T-helper 2 cell treated with Interferon-gamma antibody and Interleukin-4, amounts not matched to agents 5 μg/mL and 100 μg/mL, for 36 hours (primary cell): ENCODE measurements at regions not wholly inside any gene's neighbourhood (a gene's known extent, or its start where the extent isn't known, plus 50 kb on each side); places are given as distances from the start of the nearest gene placed in this dataset.

Experiments used
- DNase-seq: peaks from one replicate; pipeline ENCODE4 v3.0.0; 2021; ENCODE audit warnings: low spot score
- H3K27ac Mint-ChIP-seq: one replicate; pipeline ENCODE4 v1.8.0; 2021; ENCODE audit warnings: mild to moderate bottlenecking, mixed read lengths
- H3K27me3 Mint-ChIP-seq: one replicate; pipeline ENCODE4 v1.8.0; 2021; ENCODE audit warnings: low read depth, mixed read lengths
- H3K36me3 Mint-ChIP-seq: one replicate; pipeline ENCODE4 v1.8.0; 2021; ENCODE audit warnings: low read depth, mixed read lengths
- H3K4me1 Mint-ChIP-seq: one replicate; pipeline ENCODE4 v1.8.0; 2021; ENCODE audit warnings: low read depth, mixed read lengths
- H3K4me3 Mint-ChIP-seq: one replicate; pipeline ENCODE4 v1.8.0; 2022; ENCODE audit warnings: mild to moderate bottlenecking, moderate library complexity, mixed read lengths
- H3K9me3 Mint-ChIP-seq: one replicate; pipeline ENCODE4 v1.8.0; 2021; ENCODE audit warnings: mixed read lengths

DNA sequence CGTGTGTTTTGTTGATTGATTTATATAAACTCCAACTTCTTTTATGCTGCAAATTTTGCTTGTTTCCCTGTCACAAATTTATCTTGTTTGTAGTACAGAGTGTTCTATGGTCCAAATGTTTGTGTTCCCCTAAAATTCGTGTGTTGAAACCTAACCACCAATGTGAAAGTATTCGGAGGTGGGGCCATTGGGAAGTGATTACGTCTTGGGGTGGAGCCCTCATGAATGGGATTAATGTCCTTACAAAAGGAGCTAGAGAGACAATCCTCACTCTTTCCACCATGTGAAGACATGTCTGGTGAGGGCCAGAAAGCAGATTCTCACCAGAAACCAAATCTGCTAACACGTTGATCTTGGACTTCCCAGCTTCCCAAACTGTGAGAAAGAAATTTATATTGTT is 262.0 kb downstream of the MAN2A1 start:
- DNase-seq: no peak
- no peaks in the 10 kb centered on the region for H3K36me3 Mint-ChIP-seq
- no peak overlapping the region for H3K27ac Mint-ChIP-seq
- no peaks in the 10 kb centered on the region for H3K4me1 Mint-ChIP-seq
- H3K27me3 Mint-ChIP-seq: no peaks in the 10 kb centered on the region
- no peaks in the 10 kb centered on the region for H3K9me3 Mint-ChIP-seq
- H3K4me3 Mint-ChIP-seq: no peak overlapping the region

DNA sequence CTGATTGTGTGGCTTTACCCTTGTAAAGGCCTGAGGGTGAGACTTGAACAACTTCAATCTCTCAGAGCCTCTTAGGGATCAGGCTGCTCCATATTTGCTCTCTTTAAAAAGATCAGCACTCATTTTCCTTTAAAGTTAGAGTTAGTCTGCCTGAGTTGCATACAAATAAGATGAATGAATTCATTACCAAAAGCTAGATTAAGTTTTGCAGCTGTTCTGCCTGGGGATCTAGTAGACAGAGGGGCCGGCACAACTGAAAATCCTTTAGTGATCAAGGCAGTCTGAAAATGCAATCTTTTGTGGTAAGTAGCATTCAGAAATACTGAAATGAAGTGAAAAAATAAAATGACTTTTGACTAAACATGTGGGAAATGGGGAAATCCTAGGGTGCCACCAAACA is 264.0 kb downstream of the MAN2A1 start:
- DNase-seq: no peak
- H3K9me3 Mint-ChIP-seq: no peaks in the 10 kb centered on the region
- H3K27me3 Mint-ChIP-seq: peaks cover 3% of the 10 kb centered on the region
- H3K27ac Mint-ChIP-seq: no peak overlapping the region
- no peaks in the 10 kb centered on the region for H3K4me1 Mint-ChIP-seq
- no peak overlapping the region for H3K4me3 Mint-ChIP-seq
- no peaks in the 10 kb centered on the region for H3K36me3 Mint-ChIP-seq

DNA sequence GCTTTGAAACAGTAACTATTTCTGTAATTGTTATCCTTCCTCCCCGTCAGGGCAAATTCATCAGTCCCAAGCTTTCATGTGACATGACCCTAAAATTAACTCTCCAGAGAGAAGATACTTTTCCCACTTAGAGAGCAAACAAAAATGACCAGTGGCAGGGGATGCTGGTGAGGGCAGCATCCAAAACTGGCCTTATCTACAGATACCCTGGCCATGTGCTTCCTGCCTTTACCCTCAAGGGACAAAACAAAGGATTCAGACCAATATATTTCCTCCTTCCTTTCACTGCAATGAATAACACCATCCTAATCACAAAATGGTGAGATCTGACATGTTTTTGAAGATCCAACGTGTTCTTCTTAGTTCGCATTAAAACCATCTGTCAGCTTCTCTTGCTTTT is 267.2 kb downstream of the MAN2A1 start:
- H3K4me3 Mint-ChIP-seq: no peak overlapping the region
- no peak for DNase-seq
- H3K36me3 Mint-ChIP-seq: no peaks in the 10 kb centered on the region
- no peaks in the 10 kb centered on the region for H3K4me1 Mint-ChIP-seq
- peaks cover 3% of the 10 kb centered on the region for H3K27me3 Mint-ChIP-seq
- no peaks in the 10 kb centered on the region for H3K9me3 Mint-ChIP-seq
- no peak overlapping the region for H3K27ac Mint-ChIP-seq

DNA sequence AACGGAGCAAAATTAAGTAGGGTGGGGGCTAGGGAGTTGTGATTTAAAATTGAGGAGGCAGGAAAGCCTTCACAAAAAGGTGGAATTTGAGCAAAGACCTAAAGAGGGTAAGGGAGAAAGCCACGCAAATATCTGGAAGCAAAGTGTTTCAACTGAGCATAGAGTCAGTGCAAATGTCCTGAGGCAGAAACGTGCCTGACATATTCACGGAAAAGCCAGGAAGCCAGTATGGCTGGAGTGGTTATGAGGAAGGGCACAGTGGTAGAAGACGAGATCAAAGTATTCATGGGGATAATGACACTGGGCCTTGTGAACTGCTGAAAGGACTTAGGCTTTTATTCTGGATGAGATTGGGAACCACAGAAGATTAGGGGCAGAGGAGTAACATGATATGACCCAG is 268.4 kb downstream of the MAN2A1 start:
- Mint-ChIP-seq H3K36me3 (no peaks in the 10 kb centered on the region), H3K4me1 (no peaks in the 10 kb centered on the region), H3K27me3 (peaks cover 3% of the 10 kb centered on the region), H3K27ac (no peak overlapping the region), H3K9me3 (no peaks in the 10 kb centered on the region), H3K4me3 (no peak overlapping the region)
- DNase-seq: no peak

DNA sequence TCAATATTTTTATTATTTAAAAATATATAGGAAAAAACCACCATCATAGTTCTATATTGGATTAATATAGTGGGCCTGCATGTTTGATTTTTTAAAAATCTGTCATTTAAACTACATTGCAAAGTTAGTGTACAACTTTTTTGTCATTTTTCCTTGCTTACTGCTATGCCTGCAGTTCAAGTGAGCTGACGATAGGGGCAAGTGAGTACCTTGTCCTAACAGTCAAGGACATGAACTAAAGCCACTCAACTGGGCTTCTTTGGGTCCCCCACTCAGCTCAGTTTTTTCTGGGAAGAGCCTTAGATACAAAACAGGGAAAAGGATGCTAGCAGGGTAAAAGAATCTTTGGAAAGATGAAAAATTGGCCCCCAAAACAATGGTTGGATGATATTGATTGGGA is 269.9 kb downstream of the MAN2A1 start:
- no peaks in the 10 kb centered on the region for H3K4me1 Mint-ChIP-seq
- no peaks in the 10 kb centered on the region for H3K9me3 Mint-ChIP-seq
- no peaks in the 10 kb centered on the region for H3K36me3 Mint-ChIP-seq
- DNase-seq: no peak
- no peak overlapping the region for H3K4me3 Mint-ChIP-seq
- no peak overlapping the region for H3K27ac Mint-ChIP-seq
- H3K27me3 Mint-ChIP-seq: peaks cover 3% of the 10 kb centered on the region

DNA sequence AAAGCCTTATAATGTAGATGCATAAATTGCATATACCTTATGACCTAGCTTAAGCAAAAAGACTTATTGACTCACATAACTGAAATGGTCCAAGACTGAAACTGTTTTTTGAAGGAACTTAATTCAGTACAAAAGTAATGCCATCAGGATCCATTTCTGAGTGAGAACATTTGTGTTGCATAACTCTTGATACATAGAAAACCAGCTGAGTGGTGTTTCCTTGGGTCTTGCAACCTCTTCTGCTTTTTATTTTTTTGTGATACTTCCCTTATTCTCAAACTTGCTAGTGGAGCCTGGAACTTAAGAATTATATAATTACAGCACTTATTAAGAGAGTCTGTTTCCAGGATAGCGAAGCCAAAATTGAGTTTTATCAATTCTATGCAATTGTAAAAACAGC is 272.0 kb downstream of the MAN2A1 start:
- H3K4me1 Mint-ChIP-seq: no peaks in the 10 kb centered on the region
- peaks cover 3% of the 10 kb centered on the region for H3K27me3 Mint-ChIP-seq
- H3K4me3 Mint-ChIP-seq: no peak overlapping the region
- H3K27ac Mint-ChIP-seq: no peak overlapping the region
- H3K36me3 Mint-ChIP-seq: no peaks in the 10 kb centered on the region
- no peaks in the 10 kb centered on the region for H3K9me3 Mint-ChIP-seq
- DNase-seq: no peak

DNA sequence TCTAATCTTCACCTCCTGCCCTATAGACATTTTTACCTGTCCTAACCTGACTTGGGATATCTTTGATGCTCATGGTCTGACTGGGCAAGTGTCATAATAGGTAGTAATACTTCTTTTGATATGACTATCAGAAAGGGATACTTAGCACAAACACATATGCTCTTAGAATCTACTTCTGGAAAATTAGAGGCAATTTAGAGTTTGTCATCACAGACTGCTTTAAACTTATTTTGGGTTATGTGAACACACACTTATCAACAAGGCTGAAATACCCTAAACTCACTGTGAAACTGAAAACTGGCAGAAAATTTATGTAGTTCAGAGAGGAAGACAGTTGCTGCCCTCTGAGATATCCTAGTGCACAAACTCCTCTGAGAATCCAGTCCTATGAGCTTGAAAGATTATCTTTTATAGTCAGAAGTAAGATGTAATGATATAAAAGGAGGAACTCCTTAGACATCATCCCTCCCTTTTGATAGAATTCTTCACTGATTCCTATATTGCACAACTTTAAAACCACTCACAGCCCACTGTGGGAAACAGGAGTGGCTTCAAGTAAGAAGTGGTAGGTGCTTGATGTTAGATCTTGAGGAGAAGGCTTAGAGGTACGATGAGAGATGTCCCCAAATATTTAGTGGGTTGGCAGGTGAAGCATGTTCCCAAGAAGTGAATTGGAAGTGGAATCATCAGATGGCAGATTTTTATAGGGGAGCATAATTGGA is 273.3 kb downstream of the MAN2A1 start:
- no peaks in the 10 kb centered on the region for H3K9me3 Mint-ChIP-seq
- DNase-seq: no peak
- no peaks in the 10 kb centered on the region for H3K4me1 Mint-ChIP-seq
- peaks cover 3% of the 10 kb centered on the region for H3K27me3 Mint-ChIP-seq
- H3K27ac Mint-ChIP-seq: no peak overlapping the region
- H3K36me3 Mint-ChIP-seq: no peaks in the 10 kb centered on the region
- H3K4me3 Mint-ChIP-seq: no peak overlapping the region

DNA sequence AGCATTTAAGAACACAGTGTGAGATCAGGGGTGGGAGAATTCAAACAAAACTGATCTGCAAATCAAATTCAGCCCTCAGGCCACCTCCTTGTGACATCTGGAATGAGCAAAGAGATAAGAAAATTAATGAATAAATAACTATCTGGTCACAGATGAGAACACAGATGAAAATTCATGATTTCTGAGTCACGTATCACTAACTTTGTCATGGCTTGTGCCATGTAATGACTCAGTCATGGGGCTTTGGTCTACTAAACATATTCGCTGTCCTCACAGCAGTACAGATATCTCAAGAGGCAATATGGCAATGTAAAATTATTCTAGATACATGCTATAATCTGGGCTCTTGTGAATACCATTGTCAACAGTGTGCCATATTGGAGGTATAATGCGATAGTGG is 274.4 kb downstream of the MAN2A1 start:
- no peaks in the 10 kb centered on the region for H3K27me3 Mint-ChIP-seq
- DNase-seq: no peak
- no peaks in the 10 kb centered on the region for H3K36me3 Mint-ChIP-seq
- no peak overlapping the region for H3K27ac Mint-ChIP-seq
- H3K4me3 Mint-ChIP-seq: no peak overlapping the region
- H3K9me3 Mint-ChIP-seq: no peaks in the 10 kb centered on the region
- H3K4me1 Mint-ChIP-seq: no peaks in the 10 kb centered on the region

DNA sequence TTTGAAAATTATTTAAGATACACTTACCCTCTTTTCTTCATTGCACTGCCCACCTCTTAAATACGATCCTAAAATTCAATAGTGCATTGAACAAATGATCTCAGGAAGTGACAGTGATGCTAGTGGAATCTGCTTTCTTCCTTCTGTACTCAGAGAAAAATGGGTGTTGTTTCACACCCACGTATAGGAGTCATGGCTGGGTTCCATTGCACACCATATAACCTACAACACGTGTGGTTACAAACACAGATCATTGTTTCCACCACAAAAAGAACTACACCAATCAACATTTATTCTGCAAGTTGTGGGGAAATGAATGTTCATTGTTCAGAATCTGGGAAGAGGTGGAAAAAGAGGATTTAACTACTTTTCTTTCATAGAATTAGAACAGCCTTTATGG is 275.9 kb downstream of the MAN2A1 start:
- Mint-ChIP-seq H3K27me3 (no peaks in the 10 kb centered on the region), H3K9me3 (no peaks in the 10 kb centered on the region), H3K4me3 (no peak overlapping the region), H3K36me3 (no peaks in the 10 kb centered on the region), H3K4me1 (no peaks in the 10 kb centered on the region), H3K27ac (no peak overlapping the region)
- DNase-seq: no peak

DNA sequence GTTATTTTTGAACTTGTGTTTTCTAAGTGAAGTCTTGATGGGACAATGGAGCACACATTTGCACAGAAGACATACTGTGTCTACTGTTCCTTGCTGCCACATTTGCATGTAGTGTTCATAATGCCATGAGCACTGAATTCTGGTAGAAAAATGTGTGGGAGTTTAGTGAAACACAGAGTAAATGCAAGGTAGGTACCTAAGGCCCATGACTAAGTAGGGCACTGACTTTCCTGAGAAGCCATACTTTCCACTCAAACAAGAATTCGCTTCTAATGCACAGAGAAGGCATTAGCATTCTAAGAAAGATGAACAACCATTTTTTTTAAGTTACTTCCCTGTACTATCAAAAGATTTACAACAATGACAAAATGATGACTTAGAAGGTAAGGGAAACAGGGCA is 282.2 kb downstream of the MAN2A1 start:
- no peaks in the 10 kb centered on the region for H3K27me3 Mint-ChIP-seq
- H3K36me3 Mint-ChIP-seq: no peaks in the 10 kb centered on the region
- H3K4me3 Mint-ChIP-seq: no peak overlapping the region
- no peak for DNase-seq
- no peaks in the 10 kb centered on the region for H3K4me1 Mint-ChIP-seq
- no peaks in the 10 kb centered on the region for H3K9me3 Mint-ChIP-seq
- no peak overlapping the region for H3K27ac Mint-ChIP-seq

DNA sequence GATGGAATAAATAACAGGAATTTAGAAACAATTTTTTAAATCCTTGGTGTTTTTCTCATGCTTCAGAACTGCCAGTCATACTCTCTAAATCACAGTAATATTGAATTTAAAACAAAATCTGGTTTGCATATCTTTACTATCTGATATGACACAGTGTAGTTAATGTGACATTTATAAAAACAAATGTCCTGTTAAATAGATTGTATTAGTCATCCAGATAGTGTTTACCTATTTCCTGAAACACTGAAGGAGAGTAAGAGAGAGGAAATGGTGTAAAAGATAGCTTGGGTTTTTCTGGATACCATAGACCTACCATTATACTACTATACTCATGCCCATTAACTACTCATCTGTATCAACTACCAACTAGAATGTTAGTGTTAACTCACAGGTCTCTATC is 292.3 kb downstream of the MAN2A1 start:
- no peak for DNase-seq
- Mint-ChIP-seq H3K36me3 (no peaks in the 10 kb centered on the region), H3K27ac (no peak overlapping the region), H3K27me3 (no peaks in the 10 kb centered on the region), H3K4me1 (no peaks in the 10 kb centered on the region), H3K9me3 (no peaks in the 10 kb centered on the region), H3K4me3 (no peak overlapping the region)

DNA sequence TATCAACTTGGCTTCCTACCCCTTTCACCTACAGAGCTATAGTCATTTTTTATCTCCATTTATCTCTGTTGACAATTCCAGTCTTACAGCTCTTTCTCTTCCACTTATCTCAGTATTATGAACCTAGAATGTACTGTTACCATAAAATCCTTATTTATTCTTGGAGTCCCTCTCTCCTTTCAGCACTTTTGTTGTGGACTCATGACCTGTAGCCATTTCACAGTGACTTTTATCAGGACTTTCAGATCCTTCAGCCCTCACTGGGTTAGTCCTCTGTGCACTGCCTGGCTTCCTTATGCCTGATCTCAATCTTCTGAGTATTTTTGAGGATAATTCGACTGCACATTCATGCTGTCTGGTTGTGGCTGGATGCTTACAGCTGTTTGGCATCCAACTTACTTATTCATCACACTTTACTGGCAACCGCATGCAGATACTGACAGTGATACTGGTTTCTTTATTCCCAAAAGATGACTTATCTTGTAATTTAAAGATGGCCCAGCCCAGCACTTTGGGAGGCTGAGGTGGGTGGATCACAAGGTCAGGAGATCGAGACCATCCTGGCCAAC is 293.3 kb downstream of the MAN2A1 start:
- DNase-seq: no peak
- H3K27ac Mint-ChIP-seq: no peak overlapping the region
- no peaks in the 10 kb centered on the region for H3K9me3 Mint-ChIP-seq
- no peaks in the 10 kb centered on the region for H3K27me3 Mint-ChIP-seq
- no peaks in the 10 kb centered on the region for H3K36me3 Mint-ChIP-seq
- no peaks in the 10 kb centered on the region for H3K4me1 Mint-ChIP-seq
- no peak overlapping the region for H3K4me3 Mint-ChIP-seq

DNA sequence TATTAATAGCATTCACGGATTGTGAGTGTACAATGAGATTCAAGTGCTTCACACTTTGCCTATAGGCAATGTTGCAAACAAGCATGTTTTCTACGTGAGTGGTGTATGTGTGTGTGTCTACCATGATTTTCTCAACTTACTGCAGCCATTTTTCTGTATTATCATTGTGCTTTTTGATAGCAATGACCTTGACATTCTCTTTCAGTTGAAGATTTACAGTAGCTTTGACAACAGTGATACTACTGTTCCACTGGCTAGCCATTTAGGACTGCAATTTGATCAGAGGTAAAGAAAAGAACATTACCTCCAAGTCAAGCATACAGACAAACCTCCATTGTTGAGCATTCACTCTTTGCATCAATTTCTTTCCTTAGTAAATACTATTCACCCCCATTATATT is 297.0 kb downstream of the MAN2A1 start:
- DNase-seq: no peak
- no peaks in the 10 kb centered on the region for H3K4me1 Mint-ChIP-seq
- H3K9me3 Mint-ChIP-seq: no peaks in the 10 kb centered on the region
- no peaks in the 10 kb centered on the region for H3K36me3 Mint-ChIP-seq
- no peaks in the 10 kb centered on the region for H3K27me3 Mint-ChIP-seq
- H3K4me3 Mint-ChIP-seq: no peak overlapping the region
- H3K27ac Mint-ChIP-seq: no peak overlapping the region

DNA sequence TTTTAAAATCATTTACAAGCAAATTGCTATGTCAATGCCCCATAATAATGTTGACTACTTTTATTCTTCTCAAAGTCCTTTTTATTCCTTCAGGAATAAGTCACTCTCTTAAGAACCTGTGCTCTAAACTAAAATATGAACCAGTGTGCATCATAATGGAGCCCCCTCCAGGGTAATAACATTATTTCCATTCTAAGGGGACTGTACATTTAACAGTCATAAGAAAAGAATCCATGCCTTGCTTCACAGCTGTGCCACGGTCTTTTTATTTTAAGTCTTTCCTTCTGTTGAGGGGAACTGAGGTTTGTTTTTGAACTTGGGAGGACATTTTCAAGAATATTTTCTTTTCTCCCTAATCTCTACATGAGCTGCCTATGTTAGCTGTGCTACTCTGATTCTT is 297.6 kb downstream of the MAN2A1 start:
- Mint-ChIP-seq H3K9me3 (no peaks in the 10 kb centered on the region), H3K4me1 (no peaks in the 10 kb centered on the region), H3K36me3 (no peaks in the 10 kb centered on the region), H3K27me3 (no peaks in the 10 kb centered on the region), H3K4me3 (no peak overlapping the region), H3K27ac (no peak overlapping the region)
- DNase-seq: no peak

DNA sequence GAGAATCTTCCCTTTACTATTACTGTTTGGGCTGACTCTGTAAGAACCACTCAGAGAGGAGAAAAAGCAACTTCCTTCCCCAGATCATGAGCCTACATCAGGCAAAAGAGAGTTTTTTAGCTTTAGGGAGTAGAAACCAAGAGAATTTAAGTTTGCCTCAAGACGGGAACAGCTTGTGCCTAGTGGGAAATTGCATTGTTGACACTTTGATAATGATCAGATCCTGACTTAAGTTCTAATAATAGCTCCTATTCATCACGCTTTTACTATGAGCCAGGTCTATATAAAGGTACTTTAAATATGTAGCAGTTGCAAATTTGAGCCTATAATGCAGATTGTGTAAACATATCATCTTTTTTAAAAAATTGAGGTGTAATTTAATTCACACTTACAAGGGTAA is 298.2 kb downstream of the MAN2A1 start:
- no peak overlapping the region for H3K27ac Mint-ChIP-seq
- no peaks in the 10 kb centered on the region for H3K27me3 Mint-ChIP-seq
- H3K36me3 Mint-ChIP-seq: no peaks in the 10 kb centered on the region
- no peak for DNase-seq
- no peak overlapping the region for H3K4me3 Mint-ChIP-seq
- H3K4me1 Mint-ChIP-seq: no peaks in the 10 kb centered on the region
- H3K9me3 Mint-ChIP-seq: no peaks in the 10 kb centered on the region
